ENCODE measurements at regions not wholly inside any gene's neighbourhood (a gene's known extent, or its start where the extent isn't known, plus 50 kb on each side); places are given as distances from the start of the nearest gene placed in this dataset.

DNA sequence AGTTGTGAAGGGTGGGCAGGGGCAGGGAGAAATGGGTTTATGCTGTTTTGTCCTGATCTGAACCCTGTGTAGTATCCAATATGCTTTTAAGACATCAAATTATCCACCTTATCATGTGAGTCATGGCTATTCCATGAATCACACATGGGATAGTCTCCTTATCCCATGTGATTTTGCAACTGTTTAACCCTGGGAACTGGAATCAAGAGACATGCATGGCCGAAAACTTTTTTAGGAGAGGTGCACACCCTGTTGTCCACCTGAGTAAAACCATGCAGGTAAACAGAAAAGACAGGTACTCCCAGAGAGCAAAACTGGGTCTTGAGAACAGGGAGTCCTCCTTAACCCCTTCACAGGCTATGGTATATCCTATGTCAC is 490.6 kb upstream of the HS6ST1 start:
- TF ChIP-seq, protein P1, sequence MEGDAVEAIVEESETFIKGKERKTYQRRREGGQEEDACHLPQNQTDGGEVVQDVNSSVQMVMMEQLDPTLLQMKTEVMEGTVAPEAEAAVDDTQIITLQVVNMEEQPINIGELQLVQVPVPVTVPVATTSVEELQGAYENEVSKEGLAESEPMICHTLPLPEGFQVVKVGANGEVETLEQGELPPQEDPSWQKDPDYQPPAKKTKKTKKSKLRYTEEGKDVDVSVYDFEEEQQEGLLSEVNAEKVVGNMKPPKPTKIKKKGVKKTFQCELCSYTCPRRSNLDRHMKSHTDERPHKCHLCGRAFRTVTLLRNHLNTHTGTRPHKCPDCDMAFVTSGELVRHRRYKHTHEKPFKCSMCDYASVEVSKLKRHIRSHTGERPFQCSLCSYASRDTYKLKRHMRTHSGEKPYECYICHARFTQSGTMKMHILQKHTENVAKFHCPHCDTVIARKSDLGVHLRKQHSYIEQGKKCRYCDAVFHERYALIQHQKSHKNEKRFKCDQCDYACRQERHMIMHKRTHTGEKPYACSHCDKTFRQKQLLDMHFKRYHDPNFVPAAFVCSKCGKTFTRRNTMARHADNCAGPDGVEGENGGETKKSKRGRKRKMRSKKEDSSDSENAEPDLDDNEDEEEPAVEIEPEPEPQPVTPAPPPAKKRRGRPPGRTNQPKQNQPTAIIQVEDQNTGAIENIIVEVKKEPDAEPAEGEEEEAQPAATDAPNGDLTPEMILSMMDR (optimal IDR thresholded peaks at IDR 0.05 in 1 of 3, IDR thresholded peaks at IDR 0.05 in 1 of 3, conservative IDR thresholded peaks at IDR 0.05 in 1 of 3; ENCODE audit: extremely low read depth in 1 of 3, insufficient read depth in 2 of 3, low read length in 3 of 3) = peak; percentile 2 to 31 (median 7)
- TF ChIP-seq EZH2 (IDR thresholded peaks at IDR 0.05; ENCODE audit: low read length) = no peak
- DNase-seq (ENCODE audit: low read depth, low spot score) (peak; percentile 35), FAIRE-seq (peak; percentile 77)
- no peaks in the 10 kb centered on the region for H3K36me3 ChIP-seq (ENCODE audit: control insufficient read depth in 2 of 2, extremely low read depth in 1 of 2, insufficient read depth in 2 of 2, low read length in 2 of 2)
- peaks cover 2% of the 10 kb centered on the region for H3K9me1 ChIP-seq (ENCODE audit: control insufficient read depth, extremely low read depth, insufficient read depth, low read length)
- no peaks in the 10 kb centered on the region for H3K27me3 ChIP-seq (ENCODE audit: control insufficient read depth, extremely low read depth, insufficient read depth, low read length)
- peaks cover 2% of the 10 kb centered on the region for H3K9me3 ChIP-seq (ENCODE audit: control insufficient read depth, low read depth, low read length)
- H3K27ac ChIP-seq (ENCODE audit: control insufficient read depth, insufficient read depth, low read length) = peak overlapping the region; percentile 87
- peak overlapping the region; percentile 45 for H2AFZ ChIP-seq (ENCODE audit: control insufficient read depth, low read length)
- H3K4me1 ChIP-seq (ENCODE audit: control insufficient read depth, extremely low read depth, insufficient read depth, low read length) = peaks cover 28% of the 10 kb centered on the region
- H3K79me2 ChIP-seq (ENCODE audit: control insufficient read depth, insufficient read depth, low read length) = no peaks in the 10 kb centered on the region
- dilution Hi-C loops (cut with MboI; ENCODE audit: extremely low pct_ligation_motif_present, low sequenced_read_pairs) = no loop called here
- H4K20me1 ChIP-seq (ENCODE audit: control insufficient read depth, extremely low read depth, insufficient read depth, low read length) = no peaks in the 10 kb centered on the region
- H3K4me3 ChIP-seq (ENCODE audit: control insufficient read depth in 2 of 3, extremely low read depth in 1 of 3, insufficient read depth in 2 of 3, low read depth in 1 of 3, low read length in 3 of 3) = no peak overlapping the region
- H3K4me2 ChIP-seq (ENCODE audit: control insufficient read depth, extremely low read depth, insufficient read depth, low read depth, low read length) = peak overlapping the region; percentile 43
- H3K9ac ChIP-seq (ENCODE audit: control insufficient read depth, extremely low read depth, insufficient read depth, low read length) = peak overlapping the region; percentile 11

DNA sequence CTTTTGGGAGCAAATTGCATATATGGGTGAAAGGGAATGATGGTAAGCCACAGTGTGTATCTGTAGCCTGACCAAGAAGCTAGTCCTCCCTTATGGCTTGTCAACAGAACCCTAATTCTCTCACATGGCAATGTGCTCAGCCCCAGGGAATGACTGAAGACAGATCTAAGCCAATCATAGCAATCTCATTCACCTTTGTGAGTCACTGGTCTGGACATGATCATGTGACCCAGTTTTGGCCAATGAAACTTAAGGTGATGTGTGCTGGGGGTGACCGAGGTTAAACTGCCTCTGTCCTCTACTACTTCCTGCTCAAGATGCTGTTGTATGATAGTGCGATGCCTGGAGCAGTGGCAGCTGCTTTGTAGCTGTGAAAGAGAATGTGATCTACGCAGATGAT is 491.2 kb upstream of the HS6ST1 start:
- H3K27ac ChIP-seq (ENCODE audit: control insufficient read depth, insufficient read depth, low read length) = peak overlapping the region; percentile 87
- no peaks in the 10 kb centered on the region for H4K20me1 ChIP-seq (ENCODE audit: control insufficient read depth, extremely low read depth, insufficient read depth, low read length)
- TF ChIP-seq, protein P1 (optimal IDR thresholded peaks at IDR 0.05 in 1 of 3, IDR thresholded peaks at IDR 0.05 in 1 of 3, conservative IDR thresholded peaks at IDR 0.05 in 1 of 3; ENCODE audit: extremely low read depth in 1 of 3, insufficient read depth in 2 of 3, low read length in 3 of 3) = no peak
- no peak for TF ChIP-seq EZH2 (IDR thresholded peaks at IDR 0.05; ENCODE audit: low read length)
- no peaks in the 10 kb centered on the region for H3K27me3 ChIP-seq (ENCODE audit: control insufficient read depth, extremely low read depth, insufficient read depth, low read length)
- H3K4me1 ChIP-seq (ENCODE audit: control insufficient read depth, extremely low read depth, insufficient read depth, low read length) = peaks cover 26% of the 10 kb centered on the region
- no peak overlapping the region for H2AFZ ChIP-seq (ENCODE audit: control insufficient read depth, low read length)
- peak; percentile 13 for FAIRE-seq
- H3K4me3 ChIP-seq (ENCODE audit: control insufficient read depth in 2 of 3, extremely low read depth in 1 of 3, insufficient read depth in 2 of 3, low read depth in 1 of 3, low read length in 3 of 3) = no peak overlapping the region
- peaks cover 2% of the 10 kb centered on the region for H3K9me3 ChIP-seq (ENCODE audit: control insufficient read depth, low read depth, low read length)
- no peak for DNase-seq (ENCODE audit: low read depth, low spot score)
- peak overlapping the region; percentile 11 for H3K9ac ChIP-seq (ENCODE audit: control insufficient read depth, extremely low read depth, insufficient read depth, low read length)
- H3K79me2 ChIP-seq (ENCODE audit: control insufficient read depth, insufficient read depth, low read length) = no peaks in the 10 kb centered on the region
- peak overlapping the region; percentile 43 for H3K4me2 ChIP-seq (ENCODE audit: control insufficient read depth, extremely low read depth, insufficient read depth, low read depth, low read length)
- H3K9me1 ChIP-seq (ENCODE audit: control insufficient read depth, extremely low read depth, insufficient read depth, low read length) = peaks cover 2% of the 10 kb centered on the region
- dilution Hi-C loops (cut with MboI; ENCODE audit: extremely low pct_ligation_motif_present, low sequenced_read_pairs) = no loop called here
- no peaks in the 10 kb centered on the region for H3K36me3 ChIP-seq (ENCODE audit: control insufficient read depth in 2 of 2, extremely low read depth in 1 of 2, insufficient read depth in 2 of 2, low read length in 2 of 2)
